HepG2 (cell line): ENCODE measurements at regions not wholly inside any gene's neighbourhood (a gene's known extent, or its start where the extent isn't known, plus 50 kb on each side); places are given as distances from the start of the nearest gene placed in this dataset.

Experiments
- CBX1 ChIP-seq: IDR thresholded peaks from one replicate; pipeline ENCODE4 v1.6.1; 2016; ENCODE audit warnings: antibody characterized with exemption, low read depth
- MAX ChIP-seq: IDR thresholded peaks from 2 replicates; pipeline ENCODE4 v1.6.1; 2012; ENCODE audit warnings: inconsistent platforms
- MTA1 ChIP-seq: sonication (generic); formaldehyde crosslinking; IDR thresholded peaks from 2 replicates; pipeline ENCODE4 v1.4.0; 2020; ENCODE audit warnings: missing genetic modification reagents, mild to moderate bottlenecking, borderline replicate concordance
- POLR2AphosphoS5 ChIP-seq: IDR thresholded peaks from 2 replicates; pipeline ENCODE4 v1.6.1; 2012; ENCODE audit warnings: low read depth, low read length
- RAD51 ChIP-seq: fragments of 450-650 bp; IDR thresholded peaks from 2 replicates; pipeline ENCODE4 v1.6.1; 2016; ENCODE audit warnings: borderline replicate concordance
- TAF15 ChIP-seq: fragments of 200-400 bp; formaldehyde crosslinking; IDR thresholded peaks from one replicate; pipeline ENCODE4 v1.6.1; 2018; ENCODE audit warnings: mild to moderate bottlenecking, low read depth, low read length; ENCODE audit not compliant: poor library complexity, severe bottlenecking
- ZBTB10 ChIP-seq: sonication (generic); formaldehyde crosslinking; IDR thresholded peaks from 2 replicates; pipeline ENCODE4 v1.4.0; 2020; ENCODE audit warnings: missing genetic modification reagents, borderline replicate concordance
- ZNF274 ChIP-seq: sonication (generic); formaldehyde crosslinking; IDR thresholded peaks from 2 replicates; pipeline ENCODE4 v1.5.1; 2020; ENCODE audit warnings: mild to moderate bottlenecking, missing genetic modification reagents
- ZNF501 ChIP-seq: sonication (generic); formaldehyde crosslinking; IDR thresholded peaks from 2 replicates; pipeline ENCODE4 v1.5.1; 2020; ENCODE audit warnings: mild to moderate bottlenecking, moderate library complexity, missing genetic modification reagents
- ZNF766 ChIP-seq: sonication (generic); formaldehyde crosslinking; IDR thresholded peaks from 2 replicates; pipeline ENCODE4 v1.5.0; 2020; ENCODE audit warnings: missing genetic modification reagents, borderline replicate concordance

- no peak for TF ChIP-seq ZBTB10 (CRISPR knock-in tag)
- TF ChIP-seq RAD51, result no peak
- no peak for TF ChIP-seq ZNF501 (CRISPR knock-in tag)
- TF ChIP-seq CBX1, result no peak
- no peak for TF ChIP-seq MTA1 (CRISPR knock-in tag)
- TF ChIP-seq ZNF766 (CRISPR knock-in tag), result no peak
- no peak for TF ChIP-seq TAF15
- TF ChIP-seq MAX, result no peak
- TF ChIP-seq POLR2AphosphoS5, result no peak
- TF ChIP-seq ZNF274 (CRISPR knock-in tag), result no peak
Observed at GRCh38 chr21:39084073-39084472, 99.2 kb downstream of the PSMG1 start.
